Lung (tissue), 9 donors: ENCODE measurements at regions not wholly inside any gene's neighbourhood (a gene's known extent, or its start where the extent isn't known, plus 50 kb on each side); places are given as distances from the start of the nearest gene placed in this dataset.
"Not testable (repeated sequence)": the region's sequence is repeated elsewhere in the genome, so short reads cannot be mapped to it uniquely, and the experiment has no call there.

Experiments
- ATAC-seq: fragments of 200-7000 bp; cut with Tn5 transposase; one replicate; pipeline ENCODE4 v1.9.1; 2020; ENCODE audit warnings: moderate number of reproducible peaks; ENCODE audit not compliant: insufficient read depth, low FRiP score
- DNase-seq, 3 donors: peaks; one replicate each; pipeline ENCODE4 v3.0.0-alpha.2; 2013 to 2017
- H3K27ac ChIP-seq, 2 donors: one replicate each; pipeline ENCODE4 v1.5.1; 2013; ENCODE audit warnings: mild to moderate bottlenecking in 2 of 2, moderate library complexity in 2 of 2, control low read depth in 1 of 2, inconsistent platforms in 1 of 2, low read depth in 1 of 2, low read length in 1 of 2
- H3K27me3 ChIP-seq, 3 donors: one replicate each; pipeline ENCODE4 v1.5.1; 2013; ENCODE audit warnings: low read length in 2 of 3; ENCODE audit not compliant: control insufficient read depth in 3 of 3, insufficient read depth in 3 of 3
- H3K36me3 ChIP-seq, 4 donors: one replicate each; pipeline ENCODE4 v1.5.1; 2013; ENCODE audit warnings: low read length in 4 of 4, mild to moderate bottlenecking in 1 of 4, moderate library complexity in 1 of 4; ENCODE audit not compliant: control insufficient read depth in 4 of 4, insufficient read depth in 4 of 4
- H3K4me1 ChIP-seq, 5 donors: one replicate each; pipeline ENCODE4 v1.5.1; 2013; ENCODE audit warnings: low read length in 5 of 5, mild to moderate bottlenecking in 2 of 5, moderate library complexity in 1 of 5; ENCODE audit not compliant: control insufficient read depth in 5 of 5, insufficient read depth in 5 of 5
- H3K4me3 ChIP-seq: one replicate; pipeline ENCODE4 v1.5.1; 2013; ENCODE audit warnings: mild to moderate bottlenecking, control low read depth, moderate library complexity
- H3K9ac ChIP-seq, 2 donors: one replicate each; pipeline ENCODE4 v1.5.1; 2013; ENCODE audit warnings: low read length in 2 of 2, control low read depth in 1 of 2; ENCODE audit not compliant: insufficient read depth in 1 of 2
- H3K9me3 ChIP-seq, 4 donors: one replicate each; pipeline ENCODE4 v1.5.1; 2013; ENCODE audit warnings: low read length in 3 of 4, mild to moderate bottlenecking in 1 of 4, moderate library complexity in 1 of 4; ENCODE audit not compliant: control insufficient read depth in 4 of 4, insufficient read depth in 3 of 4
- WGBS, 2 donors: extraction: QIAGEN DNeasy Blood & Tissue Kit; methylation state at CpG; one replicate each; pipeline ENCODE4 v1.1.7; 2013; 5-methylcytosine and 5-hydroxymethylcytosine counted together
- donor health status: Bipolar disorder and iron deficiency.
- donor health status: healthy.
- donor health status: DM: yes; HTN: yes; CAD: no.

GRCh38 chr11:71734368-71734767, 98.6 kb upstream of the DEFB108B start:
- DNase-seq, H3K4me1 ChIP-seq, H3K4me3 ChIP-seq, ATAC-seq, H3K27me3 ChIP-seq, H3K36me3 ChIP-seq, H3K9me3 ChIP-seq, H3K9ac ChIP-seq, H3K27ac ChIP-seq: not testable (repeated sequence)
- 0 to 5% methylated on average over 1 to 2 of the region's 3 CpGs for WGBS, 2 donors

GRCh38 chr11:71738317-71738716, 94.7 kb upstream of the DEFB108B start:
- 83 to 88% methylated on average over 4 of the region's 4 CpGs for whole genome bisulfite sequencing, 2 donors
- H3K4me1 ChIP-seq, H3K9ac ChIP-seq, H3K27ac ChIP-seq, H3K9me3 ChIP-seq, ATAC-seq, H3K27me3 ChIP-seq, H3K36me3 ChIP-seq, DNase-seq, H3K4me3 ChIP-seq: not testable (repeated sequence)

GRCh38 chr11:71743385-71743784, 89.6 kb upstream of the DEFB108B start:
- not testable (repeated sequence) for H3K4me3 ChIP-seq, ATAC-seq

GRCh38 chr11:71745656-71746055, 87.3 kb upstream of the DEFB108B start:
- peak in 2 of 3 donors; percentile 14 to 53 for DNase-seq
- H3K27me3 ChIP-seq: not testable (repeated sequence)

More at GRCh38 chr11:71743385-71743784, 89.6 kb upstream of the DEFB108B start:
- 27 to 43% methylated on average over 10 to 11 of the region's 11 CpGs for WGBS, 2 donors
- H3K36me3 ChIP-seq, H3K27me3 ChIP-seq, H3K4me1 ChIP-seq, H3K27ac ChIP-seq, H3K9ac ChIP-seq, H3K9me3 ChIP-seq: not testable (repeated sequence)
- peak in 2 of 3 donors; percentile 51 to 59 for DNase-seq

GRCh38 chr11:71746263-71746662, 86.7 kb upstream of the DEFB108B start:
- H3K4me3 ChIP-seq, H3K4me1 ChIP-seq, ATAC-seq, H3K36me3 ChIP-seq, DNase-seq, H3K9me3 ChIP-seq, H3K27me3 ChIP-seq: not testable (repeated sequence)
- Histone ChIP-seq H3K27ac (peak overlapping the region in 1 of 2 donors; percentile 77), H3K9ac (peak overlapping the region in 1 of 2 donors; percentile 32)
- 49 to 62% methylated on average over 3 of the region's 5 CpGs for WGBS, 2 donors

More at GRCh38 chr11:71745656-71746055, 87.3 kb upstream of the DEFB108B start:
- H3K4me3 ChIP-seq, ATAC-seq, H3K36me3 ChIP-seq, H3K9me3 ChIP-seq, H3K4me1 ChIP-seq: not testable (repeated sequence)
- peak overlapping the region in 1 of 2 donors; percentile 32 for H3K9ac ChIP-seq
- H3K27ac ChIP-seq: peak overlapping the region in 1 of 2 donors; percentile 77
- WGBS, 2 donors: 65 to 89% methylated on average over 11 of the region's 11 CpGs

- not testable (repeated sequence) for H3K4me3 ChIP-seq, H3K4me1 ChIP-seq, H3K27me3 ChIP-seq, H3K9ac ChIP-seq, ATAC-seq, H3K9me3 ChIP-seq, H3K27ac ChIP-seq, H3K36me3 ChIP-seq
- WGBS, 2 donors: 31 to 47% methylated on average over 14 of the region's 14 CpGs
- peak in 2 of 3 donors; percentile 13 to 25 for DNase-seq
Measured at GRCh38 chr11:71748965-71749620, 83.9 kb upstream of the DEFB108B start.

- H3K27me3 ChIP-seq, H3K4me3 ChIP-seq, DNase-seq, H3K9ac ChIP-seq, ATAC-seq, H3K9me3 ChIP-seq, H3K27ac ChIP-seq, H3K36me3 ChIP-seq, H3K4me1 ChIP-seq: not testable (repeated sequence)
- 59 to 67% methylated on average over 11 of the region's 11 CpGs for WGBS, 2 donors
Measured at GRCh38 chr11:71750908-71751307, 82.1 kb upstream of the DEFB108B start.

GRCh38 chr11:71764695-71765491, 68.1 kb upstream of the DEFB108B start:
- not testable (repeated sequence) for H3K9me3 ChIP-seq, H3K4me3 ChIP-seq, H3K27me3 ChIP-seq, ATAC-seq, H3K9ac ChIP-seq, H3K36me3 ChIP-seq, H3K27ac ChIP-seq
- H3K4me1 ChIP-seq: peaks cover 0 to 15% (median 0%) of the 10 kb centered on the region in 5 donors
- peak; percentile 37 to 68 (median 49) for DNase-seq
- WGBS, 2 donors: 49 to 64% methylated on average over 20 of the region's 20 CpGs
